K562 (cell line): ENCODE measurements at regions not wholly inside any gene's neighbourhood (a gene's known extent, or its start where the extent isn't known, plus 50 kb on each side); places are given as distances from the start of the nearest gene placed in this dataset.

Experiments
- ARNT ChIP-seq, 2 experiments: fragments of 450-650 bp; IDR thresholded peaks; 2 replicates each; pipeline ENCODE4 v1.6.1; 2016; ENCODE audit warnings: mild to moderate bottlenecking in 1 of 2
- BDP1 ChIP-seq: IDR thresholded peaks from 3 replicates; pipeline ENCODE4 v1.6.1; 2011; ENCODE audit not compliant: insufficient read length, insufficient read depth
- CHD4 ChIP-seq: fragments of 200-600 bp; sonication (generic); IDR thresholded peaks from 3 replicates; pipeline ENCODE4 v1.6.1; 2012; ENCODE audit warnings: low read depth, mild to moderate bottlenecking, mixed read lengths, low read length, inconsistent platforms; ENCODE audit not compliant: insufficient read depth, insufficient replicate concordance, poor library complexity, severe bottlenecking
- CTCF ChIP-seq, 3 experiments: IDR thresholded peaks in 2 of 3; conservative IDR thresholded peaks in 1 of 3; 2 replicates each; pipeline ENCODE4 v1.5.1; 2011 to 2012; ENCODE audit warnings: low read length in 3 of 3, mild to moderate bottlenecking in 3 of 3, control low read depth in 2 of 3, improper control_type of control experiment in 1 of 3, inconsistent platforms in 1 of 3, low read depth in 1 of 3, mixed read lengths in 1 of 3, moderate library complexity in 1 of 3; ENCODE audit not compliant: insufficient read depth in 2 of 3
- DACH1 ChIP-seq: fragments of 450-650 bp; IDR thresholded peaks from 2 replicates; pipeline ENCODE4 v1.6.1; 2018; ENCODE audit not compliant: partially characterized antibody
- EHMT2 ChIP-seq: fragments of 450-650 bp; IDR thresholded peaks from 2 replicates; pipeline ENCODE4 v1.6.1; 2018; ENCODE audit warnings: antibody characterized with exemption
- FOS ChIP-seq: IDR thresholded peaks from 3 replicates; pipeline ENCODE4 v1.6.1; 2011; ENCODE audit not compliant: insufficient read length; ENCODE audit errors: extremely low read depth
- HDAC8 ChIP-seq: fragments of 450-650 bp; IDR thresholded peaks from 2 replicates; pipeline ENCODE4 v1.6.1; 2016; ENCODE audit warnings: mild to moderate bottlenecking, missing genetic modification characterization, moderate library complexity, missing compliant biosample characterization
- HNRNPLL ChIP-seq: fragments of 200-400 bp; formaldehyde crosslinking; IDR thresholded peaks from 2 replicates; pipeline ENCODE4 v1.6.1; 2017; ENCODE audit warnings: low read length, low read depth, mild to moderate bottlenecking; ENCODE audit not compliant: poor library complexity, severe bottlenecking
- JUND ChIP-seq, 2 experiments: IDR thresholded peaks; 2 replicates in 1 of 2; 3 replicates in 1 of 2; pipeline ENCODE4 v1.6.1; 2011; ENCODE audit warnings: borderline replicate concordance in 2 of 2, low read depth in 2 of 2, low read length in 2 of 2, improper control_type of control experiment in 1 of 2, missing biosample characterization in 1 of 2, missing genetic modification characterization in 1 of 2, missing genetic modification reagents in 1 of 2
- RERE ChIP-seq: sonication (generic); formaldehyde crosslinking; IDR thresholded peaks from 2 replicates; pipeline ENCODE4 v1.8.0; 2023; ENCODE audit warnings: missing genetic modification reagents, mild to moderate bottlenecking, borderline replicate concordance
- TRIM28 ChIP-seq: fragments of 450-650 bp; IDR thresholded peaks from 2 replicates; pipeline ENCODE4 v1.6.1; 2017
- ZBTB26 ChIP-seq: fragments of 450-650 bp; formaldehyde crosslinking; IDR thresholded peaks from 2 replicates; pipeline ENCODE4 v1.4.0; 2022; ENCODE audit warnings: missing genetic modification characterization
- ZNF134 ChIP-seq: fragments of 250-450 bp; sonication (Bioruptor Pico); conservative IDR thresholded peaks from 2 replicates; pipeline ENCODE4 v1.4.0; 2020

DNA sequence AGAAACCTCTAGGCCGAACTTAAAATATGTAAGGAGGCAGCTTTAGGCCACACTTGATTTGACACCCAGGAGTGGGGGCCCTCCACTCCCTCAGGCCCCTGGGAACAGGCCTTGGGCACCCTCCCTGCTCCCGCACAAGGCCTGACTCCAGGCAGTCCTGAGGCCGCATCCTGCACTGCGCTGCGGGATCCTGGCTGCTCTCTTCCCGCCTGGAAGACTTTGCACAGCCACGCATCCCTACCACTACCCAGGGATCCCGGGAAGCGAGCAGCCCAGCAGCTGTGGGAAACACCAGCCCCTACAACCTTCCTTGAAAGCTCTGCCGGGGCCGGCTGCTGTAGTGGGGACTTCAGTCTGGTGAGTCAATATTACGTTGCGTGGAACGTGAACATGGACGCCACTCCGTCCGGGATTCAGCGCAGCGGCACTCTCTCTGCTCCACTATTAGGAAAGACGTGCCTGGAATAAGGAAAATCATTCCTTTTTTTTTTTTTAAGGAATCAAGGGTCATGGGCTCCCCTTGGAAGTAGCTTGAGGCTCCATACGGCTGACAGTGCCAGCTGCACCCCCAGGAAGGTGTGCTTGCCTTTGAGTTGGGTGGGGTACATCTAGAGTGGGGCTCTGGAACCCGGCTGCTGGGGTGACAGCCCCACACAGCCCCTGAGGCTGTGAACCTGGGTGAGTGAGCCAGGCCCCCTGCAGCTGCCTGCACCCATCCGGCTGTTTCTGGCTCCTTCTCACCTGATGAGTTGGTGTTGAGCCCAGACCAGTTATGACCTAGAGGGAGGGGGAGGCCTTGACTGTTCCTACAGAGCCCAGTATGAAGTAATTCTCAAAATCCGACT lies 119.2 kb upstream of the TMEM18 start:
- TF ChIP-seq CHD4 (no peak), CTCF (IDR thresholded peaks at IDR 0.05 in 2 of 3, conservative IDR thresholded peaks at IDR 0.05 in 1 of 3; ENCODE audit: insufficient read depth in 2 of 3, low read depth in 1 of 3, low read length in 3 of 3) (no peak), EHMT2 (no peak), BDP1 (no peak), ARNT (IDR thresholded peaks at IDR 0.05) (no peak), ZBTB26 (no peak), TRIM28 (no peak), HDAC8 (no peak), DACH1 (no peak), JUND (IDR thresholded peaks at IDR 0.05; ENCODE audit: borderline replicate concordance, low read depth, low read length) (no peak), JUND (tag; IDR thresholded peaks at IDR 0.05; ENCODE audit: borderline replicate concordance, low read depth, low read length) (no peak), FOS (no peak), RERE (CRISPR knock-in tag) (no peak), HNRNPLL (no peak), ZNF134 (CRISPR knock-in tag) (no peak)
